ENCODE measurements at regions not wholly inside any gene's neighbourhood (a gene's known extent, or its start where the extent isn't known, plus 50 kb on each side); places are given as distances from the start of the nearest gene placed in this dataset.

DNA sequence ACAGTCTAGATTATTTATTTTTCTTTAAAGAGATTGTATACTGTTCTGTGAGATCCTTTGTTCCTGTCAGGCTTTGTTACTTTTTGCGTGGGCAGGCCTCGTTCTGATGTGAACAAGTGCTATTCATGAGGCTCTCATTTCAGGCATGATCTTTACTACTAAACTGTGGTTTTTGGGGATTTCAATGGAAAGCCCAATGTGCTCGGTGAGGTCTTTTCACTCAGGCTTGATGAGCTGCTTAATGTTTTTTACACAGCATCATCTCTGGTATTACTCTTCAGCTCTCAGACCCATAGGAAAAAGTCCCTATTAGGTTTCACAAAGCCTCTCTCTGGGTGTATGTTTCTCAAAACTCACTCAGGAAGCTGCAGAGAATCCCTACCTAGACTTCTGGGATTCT lies 419.4 kb downstream of the GPATCH2 start:
- Histone ChIP-seq H2BK15ac (ENCODE audit: low read depth, low read length) (no peak overlapping the region), H3K14ac (replicated peaks; ENCODE audit: low read depth, low read length) (no peak overlapping the region), H2BK120ac (ENCODE audit: low read depth, low read length) (no peak overlapping the region), H3K4me2 (ENCODE audit: low read depth, low read length) (no peak overlapping the region), H2BK20ac (ENCODE audit: low read depth, low read length) (no peak overlapping the region), H3K36me3 (ENCODE audit: control insufficient read depth, insufficient read depth, low read length) (no peaks in the 10 kb centered on the region), H3K9me1 (ENCODE audit: insufficient read depth, low read length) (no peaks in the 10 kb centered on the region), H3K4me1 (ENCODE audit: control insufficient read depth, insufficient read depth, low read length) (no peaks in the 10 kb centered on the region), H3K18ac (ENCODE audit: low read depth, low read length) (no peak overlapping the region), H2AFZ (replicated peaks; ENCODE audit: low read length, poor library complexity) (no peak overlapping the region), H3K56ac (ENCODE audit: extremely low read depth, insufficient read depth, low read length) (no peak overlapping the region), H3K79me1 (ENCODE audit: low read depth in 1 of 2, low read length in 2 of 2) (no peaks in the 10 kb centered on the region), H2AK9ac (replicated peaks; ENCODE audit: low read depth, low read length, poor library complexity) (no peak overlapping the region), H2BK5ac (ENCODE audit: low read depth, low read length, poor library complexity, severe bottlenecking) (no peak overlapping the region), H3K27me3 (ENCODE audit: control insufficient read depth, insufficient read depth, low read length) (no peaks in the 10 kb centered on the region), H2AK5ac (ENCODE audit: low read depth, low read length) (no peak overlapping the region), H4K91ac (ENCODE audit: insufficient read depth, low read depth, low read length) (no peak overlapping the region), H4K5ac (ENCODE audit: low read depth, low read length) (no peak overlapping the region), H3K4me3 (ENCODE audit: insufficient read depth, low read depth, low read length) (no peak overlapping the region), H3K23ac (ENCODE audit: low read depth, low read length) (no peak overlapping the region), H3K27ac (ENCODE audit: insufficient read depth, low read length) (no peak overlapping the region), H3K9ac (ENCODE audit: low read depth, low read length) (no peak overlapping the region), H4K20me1 (ENCODE audit: insufficient read depth, low read length) (no peaks in the 10 kb centered on the region), H4K8ac (ENCODE audit: low read depth in 2 of 2, low read length in 2 of 2) (no peak overlapping the region), H3K4ac (ENCODE audit: low read depth, low read length) (no peak overlapping the region), H3K9me3 (ENCODE audit: control insufficient read depth, insufficient read depth, low read length) (no peaks in the 10 kb centered on the region; the same call in 1 of the 2 replicates)
- in situ Hi-C loops (cut with MboI; ENCODE audit: low sequenced_read_pairs) (no loop called here), intact Hi-C loops (cut with micrococcal nuclease) (no loop called here), dilution Hi-C loops (cut with HindIII; ENCODE audit: low sequenced_read_pairs, unreplicated experiment) (no loop called here)
- WGBS, 2 experiments (ENCODE audit: extremely low coverage in 2 of 2, insufficient read length in 1 of 2), result no CpG with 5 or more reads among the region's 3 CpGs
- TF ChIP-seq POLR2A (IDR thresholded peaks at IDR 0.05; ENCODE audit: low read depth, low read length) (no peak), SMC3 (IDR thresholded peaks at IDR 0.05; ENCODE audit: low read depth, low read length) (no peak), USF2 (IDR thresholded peaks at IDR 0.05; ENCODE audit: low read depth, low read length) (no peak), RCOR1 (IDR thresholded peaks at IDR 0.05; ENCODE audit: insufficient replicate concordance, low read length) (no peak), MAZ (IDR thresholded peaks at IDR 0.05; ENCODE audit: borderline replicate concordance, low read depth, low read length) (no peak), RAD21 (IDR thresholded peaks at IDR 0.05; ENCODE audit: low read length) (no peak), MAFK (IDR thresholded peaks at IDR 0.05; ENCODE audit: low read depth, low read length) (no peak), CTCF (conservative IDR thresholded peaks at IDR 0.05; ENCODE audit: low read depth, low read length) (no peak), NFE2L2 (IDR thresholded peaks at IDR 0.05; ENCODE audit: low read depth, low read length) (no peak), CHD1 (IDR thresholded peaks at IDR 0.05; ENCODE audit: low read depth, low read length) (no peak), MXI1 (IDR thresholded peaks at IDR 0.05; ENCODE audit: borderline replicate concordance, low read depth, low read length) (no peak), RFX5 (IDR thresholded peaks at IDR 0.05; ENCODE audit: low read depth, low read length) (no peak), BHLHE40 (IDR thresholded peaks at IDR 0.05; ENCODE audit: low read depth, low read length) (no peak), CEBPB (IDR thresholded peaks at IDR 0.05; ENCODE audit: low read depth, low read length) (no peak), FOS (IDR thresholded peaks at IDR 0.05; ENCODE audit: low read depth, low read length) (no peak)
- TF ChIP-seq, protein P1, sequence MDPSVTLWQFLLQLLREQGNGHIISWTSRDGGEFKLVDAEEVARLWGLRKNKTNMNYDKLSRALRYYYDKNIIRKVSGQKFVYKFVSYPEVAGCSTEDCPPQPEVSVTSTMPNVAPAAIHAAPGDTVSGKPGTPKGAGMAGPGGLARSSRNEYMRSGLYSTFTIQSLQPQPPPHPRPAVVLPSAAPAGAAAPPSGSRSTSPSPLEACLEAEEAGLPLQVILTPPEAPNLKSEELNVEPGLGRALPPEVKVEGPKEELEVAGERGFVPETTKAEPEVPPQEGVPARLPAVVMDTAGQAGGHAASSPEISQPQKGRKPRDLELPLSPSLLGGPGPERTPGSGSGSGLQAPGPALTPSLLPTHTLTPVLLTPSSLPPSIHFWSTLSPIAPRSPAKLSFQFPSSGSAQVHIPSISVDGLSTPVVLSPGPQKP (IDR thresholded peaks at IDR 0.05; ENCODE audit: borderline replicate concordance, low read depth, low read length), result no peak
- POLR2A ChIA-PET (ENCODE audit: unreplicated experiment), result no interaction called here
- ATAC-seq (ENCODE audit: low read depth) (no peak), DNase-seq (no peak)
- CTCF ChIA-PET, result no interaction called here
- no TSS peak for BruUV-seq (replicated peaks)

Data from IMR-90 (cell line).